HAP-1 (cell line): ENCODE measurements at regions not wholly inside any gene's neighbourhood (a gene's known extent, or its start where the extent isn't known, plus 50 kb on each side); places are given as distances from the start of the nearest gene placed in this dataset.

Experiments
- DNase-seq, 2 experiments: peaks; one replicate each; pipeline ENCODE4 v3.0.0-alpha.2; 2016 to 2020; ENCODE audit warnings: low spot score in 2 of 2
- H3K27me3 ChIP-seq: fragments of 250-450 bp; sonication (Bioruptor Pico); 2 replicates; pipeline ENCODE4 v1.5.1; 2020; ENCODE audit warnings: low read depth, mild to moderate bottlenecking, moderate library complexity
- H3K36me3 ChIP-seq: fragments of 250-450 bp; sonication (Bioruptor Pico); replicated peaks from 2 replicates; pipeline ENCODE4 v1.5.1; 2020; ENCODE audit warnings: mild to moderate bottlenecking
- H3K4me1 ChIP-seq: fragments of 250-450 bp; sonication (Bioruptor Pico); 2 replicates; pipeline ENCODE4 v1.5.1; 2020; ENCODE audit warnings: mild to moderate bottlenecking
- H3K4me3 ChIP-seq: fragments of 250-450 bp; sonication (Bioruptor Pico); 2 replicates; pipeline ENCODE4 v1.5.1; 2020; ENCODE audit warnings: mild to moderate bottlenecking, moderate library complexity
- H3K9me3 ChIP-seq: fragments of 250-450 bp; sonication (Bioruptor Pico); 2 replicates; pipeline ENCODE4 v1.5.1; 2020; ENCODE audit warnings: mild to moderate bottlenecking, moderate library complexity
- in situ Hi-C: fragments of 300-500 bp; cut with MboI; formaldehyde crosslinking; loops from 3 replicates; pipeline ENCODE4 v1.14.3; 2020; ENCODE audit warnings: low sequenced_read_pairs, inconsistent platforms, mixed read lengths

DNA sequence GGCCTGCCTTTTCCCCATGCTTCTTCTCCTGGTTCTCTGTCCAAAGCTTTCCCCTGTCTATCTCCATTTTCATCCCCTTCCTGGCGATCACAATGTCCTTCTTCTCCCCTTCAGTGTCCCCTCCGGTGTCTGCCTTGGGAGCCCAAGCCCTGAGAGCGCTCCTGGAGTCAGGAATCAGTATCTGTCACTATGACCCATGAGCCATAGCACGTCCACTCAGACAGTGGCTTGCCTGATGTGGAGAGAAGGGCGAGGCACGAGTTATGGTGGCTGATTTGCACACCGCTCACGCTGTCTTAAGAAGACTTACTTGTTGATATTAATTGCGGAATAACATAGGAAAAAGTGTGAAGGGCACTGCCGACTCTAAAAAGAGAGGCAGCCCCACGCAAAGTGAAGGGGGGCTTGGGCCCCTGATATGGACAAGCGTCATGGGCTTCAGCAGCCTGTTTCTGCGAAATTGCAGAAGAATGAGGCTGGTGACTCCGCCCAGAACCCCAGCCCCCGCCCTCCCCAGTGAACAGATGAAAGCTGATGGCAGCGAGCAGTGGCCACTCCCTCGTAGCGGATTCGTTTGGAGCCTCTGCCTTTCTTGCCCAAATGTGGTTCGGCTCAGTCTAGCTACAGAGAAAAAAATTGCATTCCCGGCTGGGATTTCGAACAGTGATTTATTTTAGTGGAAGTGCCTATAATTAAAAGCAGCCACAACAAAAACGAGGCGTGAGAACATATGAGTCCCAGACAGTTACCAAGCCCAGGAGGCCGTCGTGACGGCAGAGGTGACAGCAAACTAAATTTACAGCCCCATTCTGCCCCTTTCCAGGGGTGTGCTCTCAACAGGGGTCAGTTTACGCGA lies 149.8 kb downstream of the ICE1 start:
- no peak overlapping the region for H3K4me3 ChIP-seq
- no peaks in the 10 kb centered on the region for H3K9me3 ChIP-seq
- no peaks in the 10 kb centered on the region for H3K4me1 ChIP-seq
- no peaks in the 10 kb centered on the region for H3K27me3 ChIP-seq
- in situ Hi-C loops = no loop called here
- DNase-seq = no peak
- no peaks in the 10 kb centered on the region for H3K36me3 ChIP-seq

GRCh38 chr5:5570646-5571045 lies 148.2 kb downstream of the ICE1 start:
- H3K9me3 ChIP-seq = no peaks in the 10 kb centered on the region
- in situ Hi-C loops = no loop called here

GRCh38 chr5:5564898-5565297 lies 142.4 kb downstream of the ICE1 start:
- Histone ChIP-seq H3K4me1 (no peaks in the 10 kb centered on the region), H3K27me3 (no peaks in the 10 kb centered on the region), H3K4me3 (no peak overlapping the region), H3K36me3 (no peaks in the 10 kb centered on the region), H3K9me3 (no peaks in the 10 kb centered on the region)
- in situ Hi-C loops = no loop called here
- no peak for DNase-seq

More at GRCh38 chr5:5570646-5571045, 148.2 kb downstream of the ICE1 start:
- H3K4me1 ChIP-seq = no peaks in the 10 kb centered on the region
- DNase-seq = no peak
- H3K27me3 ChIP-seq = no peaks in the 10 kb centered on the region
- no peaks in the 10 kb centered on the region for H3K36me3 ChIP-seq
- H3K4me3 ChIP-seq = no peak overlapping the region

DNA sequence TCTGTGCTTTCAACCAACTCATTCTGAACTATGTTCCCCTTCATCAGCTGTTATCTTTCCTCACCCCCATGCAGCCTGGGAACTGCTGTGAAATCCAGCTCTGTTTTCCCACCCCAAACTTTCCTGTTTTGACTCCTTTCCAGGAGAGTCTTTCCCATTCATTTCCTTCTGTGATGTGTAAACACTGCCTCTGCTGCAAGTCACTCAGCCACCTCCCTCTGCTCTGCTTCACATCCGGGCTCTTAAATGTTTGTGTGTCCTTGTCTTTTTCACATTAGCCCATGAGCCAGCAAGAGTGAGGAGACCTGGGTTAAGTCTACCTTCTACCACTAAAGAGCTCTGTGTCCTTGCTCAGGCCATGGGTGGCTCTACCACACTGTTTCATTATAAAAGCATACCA lies 137.5 kb downstream of the ICE1 start:
- H3K4me3 ChIP-seq = no peak overlapping the region
- no peaks in the 10 kb centered on the region for H3K36me3 ChIP-seq
- in situ Hi-C loops = no loop called here
- H3K9me3 ChIP-seq = no peaks in the 10 kb centered on the region
- no peak for DNase-seq
- no peaks in the 10 kb centered on the region for H3K4me1 ChIP-seq
- no peaks in the 10 kb centered on the region for H3K27me3 ChIP-seq

DNA sequence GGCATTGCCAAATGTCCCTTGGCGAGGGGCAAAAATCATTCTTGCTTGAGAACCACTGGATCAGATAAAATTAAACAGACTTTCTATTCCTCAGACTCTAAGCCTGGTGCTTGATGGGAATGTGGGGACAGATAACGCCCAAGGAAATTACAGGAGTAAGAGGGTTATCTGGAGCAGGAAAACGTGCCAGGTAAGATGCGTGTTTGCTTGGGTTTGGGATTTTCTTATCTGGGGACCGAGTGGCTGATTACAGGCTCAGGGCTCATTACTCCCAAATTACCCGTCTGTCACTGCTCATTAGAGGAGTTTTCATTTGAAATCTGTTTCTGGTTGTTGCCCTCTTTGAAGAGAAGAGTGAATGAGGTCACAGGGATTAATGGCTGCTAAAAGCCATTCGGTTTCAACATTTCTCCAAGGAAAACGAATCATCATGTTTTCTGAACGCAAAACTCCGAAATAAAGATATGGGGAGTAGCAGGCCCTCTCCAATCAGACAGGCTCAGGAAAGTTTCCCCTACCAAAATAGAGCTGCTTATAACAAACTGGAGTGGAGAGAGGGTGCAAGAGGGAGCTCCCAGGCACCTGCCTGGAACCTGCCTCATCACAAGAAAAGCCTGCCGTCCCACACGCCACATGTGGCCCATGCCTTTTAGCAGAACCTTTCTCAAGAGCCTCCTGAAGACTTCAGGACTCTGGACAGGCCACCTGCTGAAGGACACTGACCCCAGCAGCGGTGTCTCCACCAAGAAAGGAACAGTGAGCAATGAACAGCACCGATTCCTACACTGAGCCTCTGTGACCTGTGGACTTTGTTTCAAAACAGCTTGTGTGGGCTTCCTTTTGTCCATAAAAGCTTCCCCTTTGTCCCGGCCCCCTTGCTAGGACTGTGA lies 136.4 kb downstream of the ICE1 start:
- no peaks in the 10 kb centered on the region for H3K4me1 ChIP-seq
- no peak for DNase-seq
- no peaks in the 10 kb centered on the region for H3K9me3 ChIP-seq
- no peaks in the 10 kb centered on the region for H3K27me3 ChIP-seq
- no peak overlapping the region for H3K4me3 ChIP-seq
- no peaks in the 10 kb centered on the region for H3K36me3 ChIP-seq
- in situ Hi-C loops = no loop called here

- no peak for DNase-seq
- no peaks in the 10 kb centered on the region for H3K36me3 ChIP-seq
- H3K4me3 ChIP-seq = no peak overlapping the region
- no peaks in the 10 kb centered on the region for H3K4me1 ChIP-seq
- no peaks in the 10 kb centered on the region for H3K9me3 ChIP-seq
- in situ Hi-C loops = no loop called here
- no peaks in the 10 kb centered on the region for H3K27me3 ChIP-seq
Measured at GRCh38 chr5:5558102-5558501, 135.6 kb downstream of the ICE1 start.

GRCh38 chr5:5551499-5551898 lies 129.0 kb downstream of the ICE1 start:
- Histone ChIP-seq H3K27me3 (no peaks in the 10 kb centered on the region), H3K9me3 (no peaks in the 10 kb centered on the region), H3K36me3 (no peaks in the 10 kb centered on the region), H3K4me3 (no peak overlapping the region), H3K4me1 (no peaks in the 10 kb centered on the region)
- in situ Hi-C loops = no loop called here
- no peak for DNase-seq

DNA sequence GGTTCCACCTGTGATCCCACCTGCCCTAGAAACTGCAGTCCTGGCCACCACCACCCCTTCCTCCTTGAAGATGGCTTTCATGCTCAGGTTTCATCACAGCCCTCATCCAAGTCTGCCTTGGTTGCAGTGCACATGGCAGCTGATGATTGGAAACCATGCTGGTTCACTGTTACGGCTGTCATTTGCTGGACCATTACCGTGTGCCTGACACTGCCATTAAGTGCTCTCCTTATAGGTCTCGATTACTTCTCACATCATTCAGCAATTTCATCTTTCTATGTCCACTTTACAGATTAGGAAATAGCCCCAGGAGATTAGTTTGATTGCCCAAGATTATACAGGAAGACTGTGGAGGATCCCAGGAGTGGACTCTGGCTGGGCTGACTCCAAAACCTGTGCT lies 123.9 kb downstream of the ICE1 start:
- Histone ChIP-seq H3K4me1 (no peaks in the 10 kb centered on the region), H3K4me3 (no peak overlapping the region), H3K27me3 (no peaks in the 10 kb centered on the region), H3K36me3 (no peaks in the 10 kb centered on the region), H3K9me3 (no peaks in the 10 kb centered on the region)
- no peak for DNase-seq
- in situ Hi-C loops = no loop called here

DNA sequence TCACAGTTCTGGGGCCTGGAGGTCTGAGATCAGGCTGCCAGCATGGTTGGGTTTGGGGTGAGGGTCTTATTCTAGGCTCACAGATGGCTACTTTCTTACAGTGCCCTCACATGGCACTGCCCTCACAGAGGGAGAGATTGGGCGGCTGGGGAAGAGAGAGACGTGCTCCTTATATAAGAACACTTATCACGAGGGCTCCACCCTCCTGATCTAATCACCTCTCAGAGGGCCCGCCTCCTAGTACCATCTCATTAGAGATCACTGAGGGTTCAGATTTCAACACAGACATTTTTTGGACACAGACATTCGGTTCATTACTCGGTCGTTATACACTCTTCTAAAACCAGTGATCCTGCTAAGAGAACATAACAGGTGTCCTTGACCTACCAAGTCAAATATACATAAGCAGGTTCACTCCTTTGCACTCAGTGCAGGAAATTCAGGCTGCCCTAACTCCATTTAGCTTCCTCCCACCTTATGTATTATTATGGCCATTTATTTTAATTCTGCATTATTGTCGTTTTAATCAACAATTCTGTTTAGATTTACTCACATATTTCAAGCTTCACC lies 121.7 kb downstream of the ICE1 start:
- in situ Hi-C loops = no loop called here
- H3K4me3 ChIP-seq = no peak overlapping the region
- no peaks in the 10 kb centered on the region for H3K9me3 ChIP-seq
- H3K4me1 ChIP-seq = no peaks in the 10 kb centered on the region
- H3K27me3 ChIP-seq = no peaks in the 10 kb centered on the region
- DNase-seq = no peak
- H3K36me3 ChIP-seq = no peaks in the 10 kb centered on the region

DNA sequence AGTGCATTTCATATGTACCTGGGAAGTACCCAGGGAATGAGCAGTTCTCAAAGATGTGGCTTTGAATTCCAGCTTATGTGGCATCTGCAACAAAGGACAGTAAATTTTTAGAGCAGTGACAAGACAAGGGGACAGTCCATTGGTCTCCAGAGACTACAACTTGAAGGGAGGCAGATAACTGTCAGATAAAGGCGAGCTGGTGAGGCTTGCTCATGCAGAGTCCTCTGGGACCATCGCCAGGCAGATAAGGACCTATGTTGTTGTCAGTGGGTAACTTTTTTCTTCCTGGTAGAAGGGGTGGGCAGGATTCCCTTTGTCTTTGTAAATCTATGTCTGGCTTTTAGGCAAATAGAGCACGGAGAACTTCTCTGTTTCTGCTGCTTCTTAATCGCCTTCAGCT lies 120.2 kb downstream of the ICE1 start:
- Histone ChIP-seq H3K9me3 (no peaks in the 10 kb centered on the region), H3K36me3 (no peaks in the 10 kb centered on the region), H3K27me3 (no peaks in the 10 kb centered on the region), H3K4me1 (no peaks in the 10 kb centered on the region), H3K4me3 (no peak overlapping the region)
- in situ Hi-C loops = no loop called here
- DNase-seq = no peak

DNA sequence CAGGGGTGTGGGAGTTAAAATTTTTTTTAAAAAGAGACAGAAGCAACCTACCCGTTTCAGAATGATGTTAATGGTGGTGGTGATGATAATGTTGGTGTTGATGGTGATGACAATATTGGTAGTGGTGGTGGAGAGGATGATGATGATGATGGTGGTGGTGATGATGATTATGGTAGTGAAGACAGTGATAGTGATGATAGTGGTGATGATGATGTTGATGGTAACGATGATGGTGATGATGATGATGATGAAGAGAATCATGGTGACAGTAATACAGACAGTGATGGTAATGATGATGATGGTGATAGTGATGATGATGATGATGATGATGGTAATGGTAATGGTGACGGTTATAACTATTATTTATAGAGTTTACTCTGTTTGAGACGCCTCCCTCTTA lies 117.6 kb downstream of the ICE1 start:
- no peaks in the 10 kb centered on the region for H3K4me1 ChIP-seq
- H3K4me3 ChIP-seq = no peak overlapping the region
- H3K27me3 ChIP-seq = no peaks in the 10 kb centered on the region
- in situ Hi-C loops = no loop called here
- no peaks in the 10 kb centered on the region for H3K36me3 ChIP-seq
- H3K9me3 ChIP-seq = no peaks in the 10 kb centered on the region
- no peak for DNase-seq
